ENCODE measurements at regions not wholly inside any gene's neighbourhood (a gene's known extent, or its start where the extent isn't known, plus 50 kb on each side); places are given as distances from the start of the nearest gene placed in this dataset.

GRCh38 chr15:29615791-29616190 lies 206.5 kb downstream of the TJP1 start (continued):
- TF ChIP-seq CHD7 (IDR thresholded peaks at IDR 0.05; ENCODE audit: insufficient replicate concordance, low read length) = no peak
- no peak for TF ChIP-seq SIX5 (IDR thresholded peaks at IDR 0.05; ENCODE audit: low read depth, low read length)
- no peak for TF ChIP-seq SUZ12 (IDR thresholded peaks at IDR 0.05; ENCODE audit: low read length)
- no peak for TF ChIP-seq TCF12 (IDR thresholded peaks at IDR 0.05; ENCODE audit: low read depth, low read length)
- no peak for TF ChIP-seq RXRA (IDR thresholded peaks at IDR 0.05; ENCODE audit: insufficient read depth, low read depth, low read length)

Data from H1 (cell line).